Pulmonary artery endothelial cell (primary cell): ENCODE measurements at regions not wholly inside any gene's neighbourhood (a gene's known extent, or its start where the extent isn't known, plus 50 kb on each side); places are given as distances from the start of the nearest gene placed in this dataset.
"Not testable (repeated sequence)": the region's sequence is repeated elsewhere in the genome, so short reads cannot be mapped to it uniquely, and the experiment has no call there.

Experiments
- DNase-seq: peaks from one replicate; pipeline ENCODE4 v3.0.0-alpha.2; 2011; ENCODE audit warnings: low read depth, low spot score

DNA sequence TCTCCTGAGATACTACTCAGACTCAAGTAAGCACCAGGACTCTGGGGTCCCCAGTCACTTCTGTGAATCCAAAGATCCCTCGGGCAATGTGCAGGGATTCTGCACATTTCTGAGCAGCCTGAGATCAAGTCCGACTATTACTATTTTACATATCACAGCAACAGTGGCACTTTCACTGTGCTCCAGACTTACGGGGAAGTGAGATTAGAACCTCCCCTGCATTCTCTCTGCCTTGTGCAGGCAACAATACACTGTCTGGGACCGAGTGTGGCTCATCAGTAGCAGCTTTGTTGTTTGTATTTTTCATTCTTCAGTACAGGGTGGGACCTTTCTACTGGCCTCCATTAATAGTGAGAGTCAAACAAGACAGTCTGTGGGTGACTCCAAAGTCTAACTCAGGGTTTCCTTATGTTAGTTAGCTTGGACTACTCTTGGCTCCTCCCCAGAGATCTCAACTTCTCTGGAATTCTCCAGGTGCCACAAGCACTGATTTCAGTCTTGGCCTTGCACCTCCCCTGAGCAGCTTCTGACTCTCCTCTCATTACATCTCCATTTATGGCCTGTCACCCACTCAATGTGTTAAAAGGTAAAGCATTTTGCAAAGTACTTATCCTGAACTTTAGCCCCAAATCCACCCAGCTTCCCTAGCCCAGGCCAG, 76.2 kb upstream of the TOP3B start:
- DNase-seq, result no peak

GRCh38 chr22:22057617-22058378, 75.2 kb upstream of the TOP3B start:
- DNase-seq, result no peak

DNA sequence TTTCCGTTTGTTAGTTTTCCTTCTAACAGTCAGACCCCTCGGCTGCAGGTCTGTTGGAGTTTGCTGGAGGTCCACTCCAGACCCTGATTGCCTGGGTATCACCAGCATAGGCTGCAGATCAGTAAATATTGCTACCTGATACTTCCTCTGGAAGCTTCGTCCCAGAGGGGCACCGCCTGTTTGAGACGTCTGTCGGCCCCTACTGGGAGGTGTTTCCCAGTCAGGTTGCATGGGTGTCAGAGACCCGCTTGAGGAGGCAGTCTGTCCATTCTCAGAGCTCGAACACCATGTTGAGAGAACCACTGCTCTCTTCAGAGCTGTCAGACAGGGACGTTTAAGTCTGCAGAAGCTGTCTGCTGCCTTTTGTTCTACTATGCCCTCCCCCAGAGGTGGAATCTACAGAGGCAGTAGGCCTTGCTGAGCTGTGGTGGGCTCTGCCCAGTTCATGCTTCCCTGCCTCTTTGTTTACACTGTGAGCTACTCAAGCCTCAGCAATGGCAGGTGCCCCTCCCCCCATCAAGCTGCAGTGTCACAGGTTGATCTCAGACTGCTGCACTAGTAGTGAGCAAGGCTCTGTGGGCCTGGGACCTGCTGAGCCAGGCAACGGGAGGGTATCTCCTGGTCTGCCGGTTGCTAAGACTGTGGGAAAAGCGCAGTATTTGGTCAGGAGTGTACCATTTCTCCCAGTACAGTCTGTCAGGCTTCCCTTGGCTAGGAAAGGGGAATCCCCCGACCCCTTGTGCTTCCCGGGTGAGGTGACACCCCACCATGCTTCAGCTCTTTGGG, 74.4 kb upstream of the TOP3B start:
- not testable (repeated sequence) for DNase-seq

- DNase-seq, result not testable (repeated sequence)
These were observed 70.1 kb upstream of the TOP3B start for GRCh38 chr22:22052548-22053139.

DNA sequence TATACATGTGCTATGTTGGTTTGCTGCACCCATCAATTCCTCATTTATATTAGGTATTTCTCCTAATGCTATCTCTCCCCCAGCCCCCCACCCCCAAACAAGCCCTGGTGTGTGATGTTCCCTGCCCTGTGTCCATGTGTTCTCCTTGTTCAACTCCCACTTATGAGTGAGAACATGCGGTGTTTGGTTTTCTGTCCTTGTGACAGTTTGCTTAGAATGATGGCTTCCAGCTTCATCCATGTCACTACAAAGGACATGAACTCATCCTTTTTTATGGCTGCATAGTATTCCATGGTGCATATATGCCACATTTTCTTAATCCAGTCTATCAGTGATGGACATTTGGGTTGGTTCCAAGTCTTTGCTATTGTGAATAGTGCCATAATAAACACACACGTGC, 68.4 kb upstream of the TOP3B start:
- not testable (repeated sequence) for DNase-seq

GRCh38 chr22:22050141-22050775, 67.7 kb upstream of the TOP3B start:
- no peak for DNase-seq

DNA sequence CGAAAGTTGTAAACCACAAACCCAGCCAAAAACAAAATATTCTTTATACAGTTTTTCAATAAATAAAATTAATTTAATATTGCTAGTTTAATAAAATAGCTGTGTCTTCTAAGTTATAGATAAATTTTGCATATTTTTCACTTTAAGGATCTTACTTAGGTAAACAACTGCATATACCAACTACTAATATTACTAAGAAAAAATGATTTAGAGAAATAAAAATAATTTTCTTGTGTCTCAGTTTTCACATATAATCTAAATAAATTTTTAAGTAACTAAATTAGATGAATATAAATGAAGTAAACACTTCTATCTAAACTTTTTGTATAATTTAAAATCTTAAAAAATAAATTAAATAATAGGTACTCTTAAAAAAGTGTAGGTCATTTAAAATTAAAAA, 67.1 kb upstream of the TOP3B start:
- DNase-seq, result no peak

- DNase-seq, result no peak
These were observed 66.5 kb upstream of the TOP3B start for GRCh38 chr22:22048981-22049531.

DNA sequence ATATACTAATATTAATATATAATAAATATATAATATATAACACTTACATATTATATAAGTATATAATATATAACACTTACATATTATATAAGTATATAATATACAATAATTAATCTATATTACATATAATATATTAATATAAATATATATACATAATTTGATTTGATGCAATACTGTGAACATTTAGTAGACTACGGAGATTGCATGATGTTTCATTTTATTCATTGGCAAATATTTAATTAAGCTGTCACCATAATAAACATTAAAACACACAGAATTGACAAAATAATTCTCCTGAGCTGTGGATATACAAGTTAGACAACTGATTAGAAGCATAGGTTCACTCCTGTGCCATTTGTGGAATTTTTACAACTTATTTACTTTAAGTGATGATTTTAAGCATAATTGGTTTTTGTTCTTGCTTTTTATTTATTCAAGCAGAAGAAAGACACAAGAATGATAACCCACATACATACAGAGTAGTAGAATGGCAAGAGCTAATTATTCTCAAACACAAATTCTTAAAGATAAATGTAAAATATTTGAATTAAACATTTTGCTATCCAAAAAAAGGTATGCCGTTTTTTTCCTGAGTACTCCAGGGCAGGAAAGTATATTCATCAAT, 65.8 kb upstream of the TOP3B start:
- no peak for DNase-seq

DNA sequence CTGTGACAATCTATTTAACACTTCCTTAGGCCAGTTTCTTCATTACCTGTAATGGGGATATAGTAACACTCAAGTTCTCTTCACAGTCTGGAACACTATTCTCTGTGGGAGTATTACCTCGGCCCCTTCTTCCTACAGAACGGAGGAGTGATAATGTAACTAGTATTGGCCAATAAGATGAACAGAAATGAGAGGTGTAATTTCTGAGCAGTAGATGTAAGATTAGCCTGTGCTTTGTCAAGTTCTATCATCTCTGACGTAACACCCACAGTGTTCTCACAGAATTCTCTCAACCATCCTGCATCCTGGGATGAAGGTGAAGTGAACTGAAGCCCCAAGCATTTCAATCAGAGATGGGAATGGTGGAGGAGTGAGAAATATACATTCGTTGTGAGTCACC, 65.2 kb upstream of the TOP3B start:
- DNase-seq, result no peak

- DNase-seq, result no peak
These were observed 64.7 kb upstream of the TOP3B start for GRCh38 chr22:22047266-22047665.

DNA sequence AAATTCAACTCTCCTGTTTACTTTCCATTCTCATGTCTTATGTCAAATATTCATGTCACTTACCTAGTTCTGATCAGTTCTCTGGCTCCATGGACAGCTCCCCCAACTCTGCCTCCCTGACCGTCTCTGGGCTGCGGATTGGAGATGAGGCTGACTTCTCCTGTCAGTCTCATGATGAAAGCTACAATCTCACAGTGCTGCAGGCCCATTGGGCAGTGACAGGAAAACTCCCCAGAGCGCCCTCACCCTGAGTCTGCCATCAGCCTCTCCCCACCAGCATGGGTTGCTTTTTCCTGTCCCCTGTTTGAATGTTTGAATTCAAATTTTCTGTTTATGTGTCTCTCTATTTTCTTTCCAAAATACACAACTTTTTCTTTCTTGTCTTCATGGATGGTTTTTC, 63.8 kb upstream of the TOP3B start:
- DNase-seq, result no peak

- DNase-seq, result no peak
These were observed 63.2 kb upstream of the TOP3B start for GRCh38 chr22:22045571-22046335.

DNA sequence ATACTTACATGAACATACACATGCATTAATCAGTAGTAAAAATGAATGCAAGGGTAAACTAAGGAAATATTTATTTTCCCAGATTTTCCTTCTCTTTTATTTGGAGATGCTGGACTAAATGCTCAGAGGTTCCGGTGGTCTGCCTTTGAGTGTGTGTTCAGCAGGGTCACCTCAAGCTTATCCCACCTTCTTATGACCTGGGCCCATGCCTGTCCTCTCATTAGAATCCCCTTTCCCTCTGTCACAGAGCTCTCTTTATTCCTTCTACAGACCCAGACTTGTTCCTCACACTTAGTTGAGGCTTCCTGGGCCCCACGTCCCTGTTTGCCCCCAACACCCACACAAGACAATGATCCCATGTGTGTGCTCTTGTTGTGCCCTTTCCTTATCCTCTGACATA, 61.6 kb upstream of the TOP3B start:
- DNase-seq, result no peak

DNA sequence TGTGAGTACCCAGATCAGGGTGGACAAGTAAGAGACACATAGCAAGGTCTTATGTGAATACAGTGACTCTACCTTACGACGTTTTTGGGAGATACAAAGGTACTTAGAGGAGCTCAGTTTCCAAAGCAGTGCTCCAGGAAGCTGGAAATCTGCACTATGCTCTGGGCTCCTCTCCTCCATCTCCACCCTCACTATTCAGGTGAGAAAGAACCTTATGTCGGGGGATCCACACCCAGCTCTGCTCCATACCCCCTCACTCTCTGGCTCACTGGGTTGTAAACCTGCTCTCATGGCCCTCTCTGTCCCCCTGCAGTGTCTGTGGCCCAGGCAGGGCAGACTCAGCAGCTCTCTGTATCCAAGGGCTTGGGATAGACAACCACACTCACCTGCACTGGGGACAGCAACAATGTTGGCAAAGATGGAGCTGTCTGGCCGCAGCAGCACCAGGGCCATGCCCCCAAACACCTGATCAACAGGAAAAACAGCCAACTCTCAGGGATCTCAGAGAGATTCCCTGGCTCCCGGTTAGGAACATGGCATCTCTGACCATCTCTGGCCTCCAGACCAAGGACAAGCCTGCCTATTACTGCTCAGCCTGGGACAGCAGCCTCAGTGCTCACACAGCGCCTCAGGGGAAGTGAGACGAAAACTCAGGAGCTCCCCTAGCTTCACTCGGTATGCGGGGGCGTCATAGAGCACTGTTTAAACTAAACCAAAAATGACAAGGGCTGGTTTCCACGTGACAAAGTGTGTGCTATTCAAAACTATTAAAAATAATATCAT, 60.9 kb upstream of the TOP3B start:
- no peak for DNase-seq

DNA sequence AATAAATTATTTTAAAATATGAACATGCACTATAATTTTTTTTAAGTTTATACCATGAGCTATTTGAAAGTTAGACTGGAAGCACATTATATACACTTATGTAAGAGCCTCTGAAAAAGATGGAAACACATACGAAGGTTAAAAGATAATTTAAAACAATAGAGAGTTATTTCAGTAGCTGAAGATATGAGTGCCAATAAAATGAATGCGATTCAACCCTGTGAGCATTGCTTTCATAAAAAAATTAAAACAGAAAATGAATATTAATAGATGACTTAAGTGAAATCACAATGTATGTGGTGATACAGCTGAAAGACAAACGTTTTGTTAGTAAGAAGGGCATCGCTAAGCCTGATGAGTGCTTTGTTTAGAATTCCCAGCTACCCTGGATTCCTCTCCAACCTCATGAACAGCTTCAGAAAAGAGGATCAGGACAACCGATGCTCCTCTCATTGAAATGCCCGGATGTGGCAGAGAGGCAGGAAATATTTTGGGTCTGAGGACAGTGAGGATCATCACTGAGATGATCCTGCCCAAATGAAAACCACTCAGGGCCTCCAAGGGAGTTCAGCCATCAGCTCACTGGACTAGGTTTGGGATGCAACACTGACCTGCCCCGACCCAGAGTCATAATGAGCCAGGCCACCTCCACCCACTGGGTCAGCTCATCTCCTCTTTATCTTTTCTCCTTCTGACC, 60.2 kb upstream of the TOP3B start:
- DNase-seq, result no peak

- no peak for DNase-seq
These were observed 59.4 kb upstream of the TOP3B start for GRCh38 chr22:22042009-22042408.

DNA sequence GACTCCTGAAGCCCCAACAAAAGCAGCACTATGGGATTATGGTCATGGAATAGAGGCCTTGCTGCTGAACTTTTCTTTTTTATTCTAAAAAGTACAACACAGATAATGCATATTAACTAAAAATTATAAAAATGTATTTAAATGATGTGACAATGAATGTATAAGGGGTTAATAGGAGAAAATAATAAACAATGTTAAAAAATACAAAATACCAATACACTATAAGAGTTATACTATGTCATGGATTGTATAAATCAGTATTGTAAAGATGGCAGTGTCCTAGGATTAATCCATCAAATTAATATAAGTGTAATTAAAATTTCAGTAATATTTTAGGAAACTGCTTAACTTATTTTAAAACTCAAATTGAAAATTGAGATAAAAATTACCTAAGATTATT, 58.3 kb upstream of the TOP3B start:
- no peak for DNase-seq

DNA sequence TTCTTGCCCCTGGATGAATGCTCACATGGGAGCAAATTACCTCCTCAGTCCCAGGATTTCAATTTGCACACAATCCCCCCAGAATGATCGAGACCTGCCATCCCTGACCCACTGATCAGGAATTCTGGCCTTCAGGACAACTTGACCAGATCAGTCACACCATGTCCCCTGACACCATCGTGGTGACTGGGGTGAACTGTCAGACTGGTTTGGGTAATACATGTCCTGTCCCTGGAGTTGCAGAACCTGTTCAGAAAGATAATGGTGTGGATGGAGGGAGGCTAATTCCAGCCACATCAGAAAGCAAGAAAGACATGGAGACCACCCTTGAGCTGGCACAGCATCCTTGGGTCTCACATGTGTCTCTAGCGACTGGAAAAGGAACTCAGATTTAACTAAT, 57.9 kb upstream of the TOP3B start:
- no peak for DNase-seq
